ENCODE measurements at regions not wholly inside any gene's neighbourhood (a gene's known extent, or its start where the extent isn't known, plus 50 kb on each side); places are given as distances from the start of the nearest gene placed in this dataset.
"Not testable (repeated sequence)": the region's sequence is repeated elsewhere in the genome, so short reads cannot be mapped to it uniquely, and the experiment has no call there.

GRCh38 chr11:56876621-56877275, 112.0 kb upstream of the OR5AK2 start:
- DNase-seq (ENCODE audit: low read depth): no peak

- no peak for DNase-seq (ENCODE audit: low read depth)
Observed at GRCh38 chr11:56855217-56855616, 106.7 kb upstream of the OR9G4 start.

- no peak for DNase-seq (ENCODE audit: low read depth)
Observed at GRCh38 chr11:56852131-56852530, 103.6 kb upstream of the OR9G4 start.

GRCh38 chr11:56849852-56850251, 101.4 kb upstream of the OR9G4 start:
- no peak for DNase-seq (ENCODE audit: low read depth)

- DNase-seq (ENCODE audit: low read depth): no peak
Observed at GRCh38 chr11:56849250-56849649, 100.8 kb upstream of the OR9G4 start.

GRCh38 chr11:56848141-56848809, 99.8 kb upstream of the OR9G4 start:
- DNase-seq (ENCODE audit: low read depth): no peak

GRCh38 chr11:56846631-56847576, 98.4 kb upstream of the OR9G4 start:
- DNase-seq (ENCODE audit: low read depth): no peak

GRCh38 chr11:56845121-56845732, 96.7 kb upstream of the OR9G4 start:
- no peak for DNase-seq (ENCODE audit: low read depth)

GRCh38 chr11:56843816-56844215, 95.3 kb upstream of the OR9G4 start:
- DNase-seq (ENCODE audit: low read depth): no peak

- DNase-seq (ENCODE audit: low read depth): no peak
Observed at GRCh38 chr11:56842814-56843794, 94.6 kb upstream of the OR9G4 start.

- DNase-seq (ENCODE audit: low read depth): peak; percentile 2
Observed at GRCh38 chr11:56841210-56841810, 92.8 kb upstream of the OR9G4 start.

GRCh38 chr11:56827357-56827756, 78.9 kb upstream of the OR9G4 start:
- DNase-seq (ENCODE audit: low read depth): not testable (repeated sequence)

- no peak for DNase-seq (ENCODE audit: low read depth)
Observed at GRCh38 chr11:56819916-56820315, 71.4 kb upstream of the OR9G4 start.

GRCh38 chr11:56817661-56818060, 69.2 kb upstream of the OR9G4 start:
- DNase-seq (ENCODE audit: low read depth): no peak

GRCh38 chr11:56816259-56816658, 67.8 kb upstream of the OR9G4 start:
- DNase-seq (ENCODE audit: low read depth): no peak

GRCh38 chr11:56808326-56808725, 59.8 kb upstream of the OR9G4 start:
- no peak for DNase-seq (ENCODE audit: low read depth)

- no peak for DNase-seq (ENCODE audit: low read depth)
Observed at GRCh38 chr11:56799691-56800210, 51.3 kb upstream of the OR9G4 start.

Data from Daoy (cell line).